Left renal cortex interstitium (tissue), 4 donors: ENCODE measurements at regions not wholly inside any gene's neighbourhood (a gene's known extent, or its start where the extent isn't known, plus 50 kb on each side); places are given as distances from the start of the nearest gene placed in this dataset.
A peak's percentile ranks its signal among the peaks of the same experiment; 100 is the strongest.

Source experiments
- DNase-seq, 4 donors: peaks; one replicate each; pipeline ENCODE4 v3.0.0-alpha.2; 2013; ENCODE audit warnings: low read depth in 4 of 4, low spot score in 2 of 4, missing footprints in 1 of 4

DNA sequence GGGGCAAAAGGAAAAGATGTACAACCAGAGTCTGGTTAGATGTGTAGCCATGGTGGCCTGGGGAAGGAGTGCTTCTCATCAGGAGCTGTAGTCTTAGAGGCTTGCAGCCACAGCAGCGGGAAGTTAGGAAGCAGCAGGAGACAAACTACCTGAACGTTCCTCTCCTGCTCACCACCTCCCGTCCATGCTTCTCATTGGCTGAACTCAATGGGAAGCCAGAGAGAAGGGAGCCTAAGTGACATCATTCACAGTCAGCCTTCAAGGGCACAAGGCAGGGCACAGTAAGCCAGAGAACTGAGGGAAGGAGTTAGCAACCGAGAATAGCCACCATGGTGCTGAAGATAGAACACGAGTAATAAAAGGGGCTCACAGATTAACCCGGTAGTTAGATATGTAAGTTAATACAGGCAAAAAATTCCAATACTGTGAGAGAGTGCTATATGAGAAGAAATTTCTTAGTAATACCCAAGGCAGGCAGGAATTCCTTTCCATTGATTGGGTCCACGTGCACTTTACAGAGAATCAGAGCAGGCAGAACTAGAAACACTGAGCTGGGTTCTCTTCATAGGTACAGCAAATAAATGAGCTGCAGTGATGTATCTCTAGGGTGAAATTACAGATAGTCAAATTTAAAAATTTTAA, 391.5 kb upstream of the DACH1 start:
- no peak for DNase-seq

DNA sequence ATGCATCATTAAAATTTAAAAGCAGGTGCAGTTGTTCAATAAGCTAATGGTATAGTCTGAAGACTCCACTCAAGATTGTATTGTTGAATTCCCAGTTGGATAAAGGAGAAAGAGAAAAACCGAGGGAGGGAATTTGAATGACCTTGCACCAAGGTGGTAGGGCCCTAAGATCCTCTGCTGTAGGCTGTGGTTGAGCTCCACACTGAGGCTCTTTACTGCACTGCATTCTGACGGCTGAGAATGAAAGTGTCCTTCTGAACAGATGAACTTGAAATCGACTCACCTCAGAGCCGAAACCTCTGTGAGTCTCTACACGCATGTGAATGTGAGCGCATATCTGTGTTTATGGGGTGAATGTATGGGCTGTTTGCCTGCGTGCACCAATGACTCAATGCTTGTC, 388.9 kb upstream of the DACH1 start:
- peak in 1 of 4 donors; percentile 12 for DNase-seq

DNA sequence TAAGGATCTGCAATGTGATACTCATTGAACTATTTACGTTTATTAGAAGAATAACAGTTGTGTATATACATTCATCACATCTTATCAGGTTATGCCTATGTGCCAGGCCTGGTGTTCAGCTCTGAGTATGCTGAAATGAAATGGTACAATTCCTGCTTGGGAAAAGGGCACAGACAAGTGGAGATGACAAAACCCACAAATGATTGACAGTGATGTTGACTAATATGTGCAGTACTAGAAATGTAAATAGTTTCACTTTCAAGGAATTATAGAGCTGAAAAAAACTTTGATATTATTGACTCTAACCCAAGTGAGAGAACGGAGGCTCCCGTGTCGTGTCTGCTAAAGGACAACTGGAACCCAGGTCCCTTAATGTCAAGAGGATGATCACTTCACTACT, 386.8 kb upstream of the DACH1 start:
- DNase-seq, result no peak

DNA sequence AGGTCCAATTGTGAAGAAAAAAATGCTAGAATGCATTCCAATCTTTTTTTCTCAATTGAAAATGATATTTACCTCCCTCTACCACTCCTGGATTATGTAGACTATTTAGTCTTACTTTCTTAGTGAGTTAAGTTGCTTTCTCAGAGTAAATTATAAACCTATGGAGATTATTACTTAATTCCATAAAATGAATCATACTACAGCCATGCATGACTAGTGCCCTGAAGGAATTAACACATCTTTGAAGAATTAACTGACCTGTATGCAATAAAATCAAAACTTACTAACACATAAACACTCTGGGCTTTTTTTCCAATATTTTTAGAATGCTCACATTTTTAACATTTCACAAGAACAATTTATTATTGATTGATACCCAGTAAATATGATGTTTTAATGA, 379.4 kb upstream of the DACH1 start:
- no peak for DNase-seq

DNA sequence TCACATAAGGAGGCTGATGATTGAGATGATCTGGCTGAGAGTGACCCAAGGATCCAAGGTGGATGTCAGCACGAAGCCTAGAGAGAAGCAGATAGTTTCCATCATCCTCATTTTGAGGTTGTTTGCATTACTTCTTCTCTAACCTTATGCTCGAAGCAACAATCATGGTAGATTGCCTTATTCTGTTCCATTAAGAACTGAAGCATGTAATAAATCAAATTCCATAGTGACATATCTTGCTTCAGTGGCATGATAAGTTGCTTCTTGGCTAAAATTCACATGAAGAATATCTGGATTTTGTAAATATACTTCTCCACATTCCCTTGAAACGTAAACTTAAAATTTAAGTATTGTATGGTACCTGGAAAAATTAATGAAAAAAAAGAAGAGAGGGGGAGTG, 377.8 kb upstream of the DACH1 start:
- DNase-seq, result no peak

DNA sequence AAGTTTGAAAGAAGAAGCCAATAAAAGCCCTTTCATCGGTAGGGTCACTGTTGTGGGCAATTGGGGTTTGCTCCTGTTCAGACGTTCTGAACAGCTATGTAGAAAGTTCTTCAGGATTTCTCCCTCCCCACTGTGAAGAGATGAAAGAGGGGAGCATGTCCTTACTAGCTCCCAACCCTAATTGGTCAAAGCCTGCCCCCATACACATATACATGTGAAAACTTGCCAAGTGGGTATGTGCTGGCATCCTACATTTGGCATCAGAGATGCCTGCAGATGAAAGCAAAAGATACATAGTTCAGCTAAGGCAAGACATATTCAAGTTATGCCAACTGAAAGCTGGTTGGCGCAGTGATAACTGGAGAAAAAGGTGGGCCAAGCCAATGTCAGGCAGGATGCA, 363.1 kb upstream of the DACH1 start:
- DNase-seq, result no peak

DNA sequence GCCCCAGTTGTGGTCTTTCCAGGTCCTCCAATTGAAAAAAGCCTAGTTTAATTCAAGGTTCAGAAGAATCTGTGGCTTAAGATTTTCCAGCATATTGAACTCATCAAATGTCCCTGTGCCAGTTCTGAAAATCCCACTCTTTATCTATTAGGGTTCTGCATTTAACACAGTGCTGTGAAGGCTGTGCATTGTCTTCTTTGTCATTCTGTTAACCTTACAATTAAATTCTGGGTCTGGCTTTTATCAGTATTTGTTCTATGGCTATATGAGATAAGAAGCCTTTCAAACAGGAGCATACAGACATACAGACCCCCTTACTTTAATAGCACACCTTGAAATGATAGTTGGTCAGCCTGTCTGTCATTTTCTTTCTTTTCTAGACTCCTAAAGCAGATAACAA, 362.1 kb upstream of the DACH1 start:
- DNase-seq, result no peak

DNA sequence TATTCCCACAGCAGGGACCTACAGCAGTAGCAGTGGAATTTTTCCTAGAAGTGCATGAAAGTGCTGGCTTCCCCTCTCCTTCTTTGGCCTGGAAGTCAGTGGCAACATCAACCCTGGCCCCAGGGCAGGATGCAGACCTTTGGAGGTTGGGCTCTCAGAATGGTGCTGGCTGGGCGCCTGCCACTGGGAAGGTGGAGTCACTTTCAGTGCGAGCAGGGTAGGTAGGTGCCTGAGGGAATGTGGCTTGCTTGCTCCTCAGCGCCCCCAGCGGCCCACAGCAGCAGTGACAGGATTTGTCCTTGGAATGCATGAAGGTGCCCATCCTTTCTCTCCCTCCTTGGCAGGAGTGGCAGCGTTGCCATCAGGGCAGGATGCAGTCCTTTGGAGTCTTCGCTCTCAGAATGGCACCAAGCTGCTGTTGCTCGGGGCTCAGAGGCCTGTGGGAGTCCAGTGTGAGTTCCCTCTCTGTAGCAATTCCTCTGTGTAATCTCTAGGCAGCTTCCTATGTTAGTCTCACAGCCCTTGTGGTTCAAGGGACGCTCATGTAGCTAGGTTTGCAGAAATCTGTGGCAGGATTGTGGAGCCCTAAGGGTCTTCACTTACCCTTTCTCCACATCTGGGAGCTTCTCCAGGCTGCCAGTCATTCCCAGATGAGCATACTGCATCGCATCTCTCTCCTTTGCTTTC, 354.4 kb upstream of the DACH1 start:
- no peak for DNase-seq

DNA sequence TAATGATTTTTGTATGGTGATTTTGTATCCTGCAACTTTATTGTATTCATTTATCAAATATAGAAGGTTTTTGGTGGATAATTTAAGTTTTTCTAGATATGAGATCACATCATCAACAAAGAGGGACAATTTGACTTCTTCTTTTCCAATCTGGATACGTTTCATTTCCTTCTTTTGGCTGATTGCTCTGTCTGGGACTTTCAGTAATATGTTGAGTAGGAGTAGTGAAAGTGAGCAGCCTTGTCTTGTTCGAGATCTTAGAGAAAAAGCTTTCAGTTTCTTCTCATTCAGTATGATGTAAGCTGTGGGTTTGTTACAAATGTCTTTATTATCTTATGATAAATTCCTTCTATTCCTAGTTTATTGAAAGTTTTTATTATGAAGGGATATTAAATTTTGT, 352.0 kb upstream of the DACH1 start:
- no peak for DNase-seq

DNA sequence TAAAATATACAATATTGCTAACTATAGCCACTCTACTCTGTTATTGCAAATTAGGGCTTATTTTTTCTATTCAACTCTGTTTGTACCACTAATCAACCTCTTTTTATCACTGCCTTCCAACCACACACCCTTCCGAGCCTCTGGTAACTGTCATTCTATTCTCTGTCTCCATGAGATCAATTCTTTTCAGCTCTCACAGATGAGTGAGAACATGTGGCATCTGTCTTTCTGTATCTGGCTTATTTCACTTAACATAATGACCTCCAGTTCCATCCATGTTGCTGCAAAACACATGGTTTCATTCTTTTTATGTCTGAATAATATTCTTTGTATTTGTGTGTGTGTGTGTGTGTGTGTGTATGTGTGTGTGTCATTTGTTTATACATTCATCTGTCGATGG, 350.1 kb upstream of the DACH1 start:
- DNase-seq, result no peak

DNA sequence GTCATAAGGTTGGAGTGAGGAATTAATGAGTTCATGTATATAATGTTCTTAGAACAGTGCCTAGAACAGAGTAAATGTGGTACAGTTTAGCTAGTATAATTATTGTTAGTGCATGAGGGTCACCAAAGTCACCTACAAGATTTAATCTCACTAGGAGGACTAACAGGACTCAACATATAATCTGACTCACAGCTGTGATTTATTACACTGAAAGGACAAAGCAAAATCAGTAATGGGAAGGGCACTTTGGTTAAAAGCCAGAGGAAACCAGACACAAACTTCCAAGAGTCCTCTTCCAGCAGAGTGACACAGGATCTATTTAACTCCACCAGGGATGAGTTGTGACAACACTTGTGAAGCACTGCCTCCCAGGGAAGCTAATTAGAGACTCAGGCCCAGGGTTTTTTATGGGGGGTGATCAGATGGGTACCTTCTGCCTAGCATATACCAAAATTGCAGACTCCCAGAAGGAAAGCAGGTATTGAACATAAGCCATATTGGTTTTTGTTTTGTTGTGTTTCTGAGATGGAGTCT, 341.2 kb upstream of the DACH1 start:
- DNase-seq, result no peak

DNA sequence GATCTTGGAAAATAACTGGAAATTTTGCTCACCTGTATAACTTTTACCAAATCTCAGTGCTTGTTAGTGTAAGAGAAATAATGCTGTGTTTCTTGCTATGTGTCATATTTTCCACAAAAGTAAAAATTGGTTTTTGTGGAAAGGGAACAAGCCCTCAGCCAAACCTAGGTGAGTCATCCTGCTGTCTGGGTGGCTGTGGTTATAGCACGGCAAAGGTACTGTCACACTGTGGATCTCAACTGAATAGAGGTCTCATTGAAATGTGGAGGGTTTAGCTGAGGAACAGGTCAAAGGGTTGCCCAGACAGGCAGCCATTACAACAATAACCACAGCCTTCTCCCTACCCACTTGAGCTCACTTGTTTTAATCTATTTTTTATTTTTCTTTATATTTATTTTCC, 338.8 kb upstream of the DACH1 start:
- no peak for DNase-seq

DNA sequence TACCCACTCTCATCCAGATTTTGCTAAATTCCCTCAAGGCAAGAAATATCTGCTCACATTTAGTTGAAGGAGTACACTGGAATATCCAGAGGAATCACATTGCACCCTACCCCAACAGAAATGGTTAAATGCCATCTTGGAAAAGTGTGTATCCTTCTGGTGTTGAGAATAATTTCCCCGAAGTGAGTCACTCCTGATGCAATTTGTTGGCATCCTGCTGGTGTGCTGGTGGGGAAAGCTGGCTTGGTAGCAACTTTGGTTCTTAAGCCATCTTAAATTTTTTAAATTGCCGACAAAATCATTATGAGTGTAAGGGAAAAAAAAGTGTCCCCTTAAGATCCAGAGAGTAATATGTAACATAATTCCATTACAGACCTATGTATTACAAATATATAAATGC, 337.3 kb upstream of the DACH1 start:
- no peak for DNase-seq

DNA sequence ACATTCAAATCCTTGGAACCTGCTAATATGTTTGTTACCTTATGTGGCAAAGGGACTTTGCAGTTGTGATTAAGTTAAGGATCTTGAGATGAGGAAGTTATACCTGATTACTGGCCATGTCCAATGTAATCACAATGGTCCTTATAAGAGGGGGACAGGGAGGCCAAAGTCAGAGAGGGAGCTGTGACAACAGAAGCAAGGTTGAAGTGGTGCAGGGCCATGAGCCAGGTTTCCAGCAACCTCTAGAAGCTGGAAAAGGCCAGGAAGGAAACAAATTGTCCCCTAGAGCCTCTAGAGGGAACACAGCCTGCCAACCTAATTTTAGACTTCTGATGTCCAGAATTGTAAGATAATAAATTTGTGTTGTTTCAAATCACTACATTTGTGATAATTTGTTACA, 334.7 kb upstream of the DACH1 start:
- no peak for DNase-seq

DNA sequence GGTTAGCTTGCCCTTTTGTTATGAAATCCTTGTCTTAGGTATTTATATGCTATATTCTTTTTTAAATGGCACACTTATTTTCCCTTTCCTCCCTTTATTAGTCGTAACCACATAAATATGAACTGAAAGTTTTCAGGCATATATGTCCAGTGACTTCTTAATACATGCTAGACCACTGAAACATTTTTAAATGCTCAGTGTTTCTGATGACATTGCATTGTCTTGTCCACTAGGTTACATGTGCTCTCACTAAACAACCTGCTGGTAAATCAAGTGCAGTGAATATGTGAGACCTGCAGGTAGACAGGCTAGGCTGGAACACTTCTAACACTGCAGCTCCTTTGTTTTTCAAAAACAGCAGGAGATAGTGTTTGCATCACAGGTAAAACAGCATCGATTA, 332.6 kb upstream of the DACH1 start:
- no peak for DNase-seq

DNA sequence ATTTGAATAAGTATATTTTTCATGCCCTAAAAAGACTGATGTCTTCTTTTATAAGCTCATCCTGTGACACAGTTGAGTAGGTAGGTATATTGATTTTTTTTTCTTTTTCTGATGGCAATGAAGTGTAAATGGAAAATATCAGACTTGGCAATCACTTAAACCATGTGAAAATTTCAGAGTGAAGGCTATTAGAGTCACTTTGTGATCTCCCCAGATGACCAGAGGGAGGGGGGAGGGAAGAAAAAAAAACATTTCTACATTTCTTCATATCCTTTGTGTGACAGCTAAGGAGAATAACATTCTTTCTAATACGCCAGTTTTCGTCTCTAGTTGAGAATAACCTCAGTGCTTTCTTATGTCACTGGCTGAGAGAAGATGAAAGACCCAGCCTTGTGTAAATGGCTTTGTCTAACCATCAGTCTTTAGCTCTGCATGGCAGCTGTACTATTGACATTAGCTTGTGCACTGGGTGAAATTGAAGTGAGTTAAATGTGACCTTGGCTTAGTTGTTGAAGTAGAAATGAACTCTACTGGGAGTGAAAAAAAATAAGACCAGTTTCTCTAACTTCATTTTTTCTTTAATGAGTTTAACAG, 332.1 kb upstream of the DACH1 start:
- no peak for DNase-seq

DNA sequence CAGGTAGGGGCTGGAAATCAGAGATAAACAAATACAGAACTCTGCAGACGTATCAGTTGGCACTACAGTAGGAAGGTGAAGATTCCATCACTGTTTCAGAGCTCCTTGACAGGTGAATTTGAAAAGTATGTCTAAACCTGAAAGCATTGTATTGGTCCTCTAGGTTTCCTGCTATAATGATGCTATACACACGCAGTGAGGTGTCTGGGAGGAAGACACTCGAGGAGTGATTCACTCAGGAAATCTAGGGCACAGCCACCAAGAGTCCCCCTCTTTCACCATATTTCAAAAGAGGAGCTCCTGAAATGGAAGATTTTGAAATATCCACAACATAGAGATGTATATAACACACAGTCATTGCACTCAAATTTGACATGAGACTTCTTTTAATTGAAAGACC, 331.0 kb upstream of the DACH1 start:
- DNase-seq, result no peak

DNA sequence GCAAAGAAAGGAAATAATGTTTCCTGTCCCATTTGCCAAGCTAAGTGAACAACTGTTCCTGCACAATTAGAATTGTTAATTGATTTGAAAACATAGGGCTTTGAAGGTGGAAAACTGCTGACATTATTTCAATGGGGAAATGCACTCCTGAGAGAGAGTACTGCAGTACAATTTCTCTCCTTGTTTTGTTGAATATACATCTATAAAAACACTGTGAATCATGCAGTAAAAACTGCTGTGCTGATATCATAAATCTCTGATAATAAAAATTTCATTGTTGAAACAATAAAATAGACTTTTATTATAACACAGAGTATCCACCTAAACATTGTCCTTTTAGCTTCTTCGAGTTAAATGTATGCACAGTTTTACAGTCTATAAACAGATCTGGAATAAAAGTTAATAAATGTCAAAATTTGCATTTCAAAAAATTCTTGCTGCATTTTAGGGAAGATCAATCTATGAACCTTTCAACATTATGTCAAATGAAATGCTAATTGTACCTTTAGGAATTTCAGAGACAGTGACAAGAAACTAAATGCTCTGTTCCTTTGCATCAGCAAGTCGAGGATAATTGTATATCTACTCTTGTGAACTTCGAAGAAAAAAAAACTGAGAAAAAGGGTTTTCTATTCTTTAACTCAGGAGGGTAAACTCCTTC, 328.2 kb upstream of the DACH1 start:
- no peak for DNase-seq

DNA sequence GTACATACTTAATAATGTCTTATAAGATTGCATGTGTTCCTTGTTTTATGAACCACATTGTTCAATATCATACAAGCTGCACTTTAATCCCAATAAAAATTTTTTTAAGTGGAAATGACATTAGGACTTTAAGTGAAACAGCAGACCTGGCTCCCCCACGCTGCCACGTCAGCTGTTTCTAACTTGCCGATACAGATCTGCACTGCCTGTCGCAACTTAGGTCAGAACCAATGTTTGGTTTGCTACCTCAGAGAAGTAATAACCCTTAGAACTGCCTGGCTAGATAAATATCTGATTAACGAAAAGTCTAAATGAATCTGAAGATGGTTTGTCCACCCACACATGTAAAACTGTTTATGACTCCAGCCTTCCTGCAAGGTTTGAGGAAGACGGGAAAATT, 327.5 kb upstream of the DACH1 start:
- DNase-seq, result no peak

DNA sequence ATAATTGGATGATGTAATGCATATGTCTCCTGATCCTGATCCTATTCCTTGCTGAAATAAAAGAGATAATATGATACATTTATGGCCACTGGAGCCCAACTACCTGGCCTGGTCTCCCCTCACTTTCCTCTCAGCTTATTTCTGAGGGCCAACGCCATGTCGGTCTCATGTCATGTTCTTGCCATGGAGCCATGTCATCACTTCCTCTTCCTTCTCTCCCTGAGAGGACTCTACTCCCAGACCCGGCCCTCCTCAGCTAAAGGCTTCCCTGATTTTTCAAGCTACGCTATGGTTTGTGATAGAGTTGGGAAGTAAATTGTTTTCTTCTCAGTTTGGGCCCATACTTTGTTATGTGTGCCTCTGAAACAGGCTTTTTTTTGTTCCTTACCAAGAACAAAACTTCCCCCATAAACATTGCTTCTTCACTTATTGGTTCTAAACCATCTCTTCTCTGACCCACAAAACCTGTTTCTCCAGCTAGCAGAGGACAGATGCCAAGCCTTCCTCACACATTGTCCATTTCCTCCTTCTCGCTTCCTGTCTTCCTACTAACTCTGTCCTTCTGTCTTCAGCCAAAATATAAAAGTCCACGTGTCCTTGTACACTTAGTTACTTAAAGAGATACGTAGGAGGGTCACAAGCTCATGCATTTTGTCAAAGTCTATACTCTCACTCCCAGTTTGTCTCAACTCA, 319.9 kb upstream of the DACH1 start:
- DNase-seq, result no peak

DNA sequence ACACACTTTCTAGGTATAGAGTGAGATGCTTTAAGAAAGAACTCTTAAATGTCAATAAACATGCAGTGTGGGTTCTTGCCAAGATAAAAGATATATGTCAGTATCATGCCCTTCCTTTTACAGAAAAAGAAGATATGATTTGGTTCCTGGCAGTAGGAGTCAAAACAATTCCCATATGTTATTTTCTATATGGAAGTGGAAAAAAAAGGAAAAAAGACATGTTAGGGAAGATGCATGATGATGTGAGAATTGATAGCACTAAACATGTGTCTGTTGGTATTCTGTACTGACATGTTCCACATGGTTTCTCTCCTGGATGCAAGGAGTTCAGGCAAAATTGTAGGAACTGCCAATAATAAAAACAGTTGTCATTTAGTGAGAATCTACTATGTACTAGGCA, 318.8 kb upstream of the DACH1 start:
- no peak for DNase-seq
